GM23248 (cell line): ENCODE measurements at regions not wholly inside any gene's neighbourhood (a gene's known extent, or its start where the extent isn't known, plus 50 kb on each side); places are given as distances from the start of the nearest gene placed in this dataset.

ENCODE experiments used
- EZH2 ChIP-seq: fragments of 200-600 bp; sonication (generic); IDR thresholded peaks from 2 replicates; pipeline ENCODE4 v1.6.1; 2018; ENCODE audit warnings: antibody characterized with exemption, mild to moderate bottlenecking; ENCODE audit not compliant: insufficient read depth, poor library complexity, severe bottlenecking
- EZH2phosphoT487 ChIP-seq: fragments of 200-600 bp; sonication (generic); IDR thresholded peaks from 2 replicates; pipeline ENCODE4 v1.6.1; 2018; ENCODE audit warnings: antibody characterized with exemption, moderate library complexity, mild to moderate bottlenecking, low read depth; ENCODE audit not compliant: insufficient read depth

GRCh38 chr14:71554959-71555612 is 377.1 kb upstream of the RGS6 start:
- TF ChIP-seq EZH2 (no peak), EZH2phosphoT487 (no peak)
